ENCODE measurements at regions not wholly inside any gene's neighbourhood (a gene's known extent, or its start where the extent isn't known, plus 50 kb on each side); places are given as distances from the start of the nearest gene placed in this dataset.
"Not testable (repeated sequence)": the region's sequence is repeated elsewhere in the genome, so short reads cannot be mapped to it uniquely, and the experiment has no call there.

GRCh38 chr15:100771746-100772145, 107.9 kb upstream of the ALDH1A3 start:
- no peaks in the 10 kb centered on the region for H3K27me3 ChIP-seq (ENCODE audit: low read length)
- H3K9me3 ChIP-seq (ENCODE audit: low read length), result no peaks in the 10 kb centered on the region
- H4K20me1 ChIP-seq (ENCODE audit: insufficient read depth, low read depth, low read length), result no peaks in the 10 kb centered on the region
- no peak overlapping the region for H3K27ac ChIP-seq (ENCODE audit: low read length)
- DNase-seq, result no peak
- H3K36me3 ChIP-seq (ENCODE audit: insufficient read depth, low read length), result no peaks in the 10 kb centered on the region
- no peak overlapping the region for H3K4me3 ChIP-seq (ENCODE audit: low read length)
- no peaks in the 10 kb centered on the region for H3K9me2 ChIP-seq (replicated peaks; ENCODE audit: insufficient read depth, low read length)
- no peak overlapping the region for H3K4me2 ChIP-seq (ENCODE audit: low read depth, low read length, poor library complexity, severe bottlenecking)
- H3K4me1 ChIP-seq (ENCODE audit: low read length), result no peaks in the 10 kb centered on the region
- H3K9ac ChIP-seq (ENCODE audit: low read length), result no peak overlapping the region
- no peak overlapping the region for H2AFZ ChIP-seq (ENCODE audit: low read length)
- no peaks in the 10 kb centered on the region for H3K79me2 ChIP-seq (ENCODE audit: low read length)

- Histone ChIP-seq H3K4me3 (ENCODE audit: low read length) (no peak overlapping the region), H4K20me1 (ENCODE audit: insufficient read depth, low read depth, low read length) (no peaks in the 10 kb centered on the region), H3K27me3 (ENCODE audit: low read length) (no peaks in the 10 kb centered on the region), H2AFZ (ENCODE audit: low read length) (no peak overlapping the region), H3K79me2 (ENCODE audit: low read length) (no peaks in the 10 kb centered on the region), H3K9me2 (replicated peaks; ENCODE audit: insufficient read depth, low read length) (no peaks in the 10 kb centered on the region), H3K9me3 (ENCODE audit: low read length) (no peaks in the 10 kb centered on the region), H3K4me1 (ENCODE audit: low read length) (no peaks in the 10 kb centered on the region), H3K4me2 (ENCODE audit: low read depth, low read length, poor library complexity, severe bottlenecking) (no peak overlapping the region), H3K9ac (ENCODE audit: low read length) (no peak overlapping the region), H3K27ac (ENCODE audit: low read length) (no peak overlapping the region), H3K36me3 (ENCODE audit: insufficient read depth, low read length) (no peaks in the 10 kb centered on the region)
- DNase-seq, result no peak
These were observed 107.2 kb upstream of the ALDH1A3 start for GRCh38 chr15:100772478-100772877.

GRCh38 chr15:100772892-100773520, 106.6 kb upstream of the ALDH1A3 start:
- Histone ChIP-seq H3K36me3 (ENCODE audit: insufficient read depth, low read length) (no peaks in the 10 kb centered on the region), H3K4me3 (ENCODE audit: low read length) (no peak overlapping the region), H3K4me2 (ENCODE audit: low read depth, low read length, poor library complexity, severe bottlenecking) (no peak overlapping the region), H3K9me3 (ENCODE audit: low read length) (no peaks in the 10 kb centered on the region), H2AFZ (ENCODE audit: low read length) (no peak overlapping the region), H3K79me2 (ENCODE audit: low read length) (no peaks in the 10 kb centered on the region), H3K9me2 (replicated peaks; ENCODE audit: insufficient read depth, low read length) (no peaks in the 10 kb centered on the region), H3K27me3 (ENCODE audit: low read length) (no peaks in the 10 kb centered on the region), H3K9ac (ENCODE audit: low read length) (no peak overlapping the region), H3K4me1 (ENCODE audit: low read length) (no peaks in the 10 kb centered on the region), H4K20me1 (ENCODE audit: insufficient read depth, low read depth, low read length) (no peaks in the 10 kb centered on the region), H3K27ac (ENCODE audit: low read length) (no peak overlapping the region)
- no peak for DNase-seq

- H3K9ac ChIP-seq (ENCODE audit: low read length); H3K4me2 ChIP-seq (ENCODE audit: low read depth, low read length, poor library complexity, severe bottlenecking); DNase-seq; H2AFZ ChIP-seq (ENCODE audit: low read length); H3K9me3 ChIP-seq (ENCODE audit: low read length); H3K4me1 ChIP-seq (ENCODE audit: low read length); H3K36me3 ChIP-seq (ENCODE audit: insufficient read depth, low read length); H3K79me2 ChIP-seq (ENCODE audit: low read length); H3K27me3 ChIP-seq (ENCODE audit: low read length); H3K9me2 ChIP-seq (replicated peaks; ENCODE audit: insufficient read depth, low read length); H3K4me3 ChIP-seq (ENCODE audit: low read length); H4K20me1 ChIP-seq (ENCODE audit: insufficient read depth, low read depth, low read length); H3K27ac ChIP-seq (ENCODE audit: low read length): not testable (repeated sequence)
These were observed 105.6 kb upstream of the ALDH1A3 start for GRCh38 chr15:100774044-100774443.

- no peak overlapping the region for H3K4me2 ChIP-seq (ENCODE audit: low read depth, low read length, poor library complexity, severe bottlenecking)
- no peak overlapping the region for H3K9ac ChIP-seq (ENCODE audit: low read length)
- no peaks in the 10 kb centered on the region for H3K36me3 ChIP-seq (ENCODE audit: insufficient read depth, low read length)
- H3K4me1 ChIP-seq (ENCODE audit: low read length), result no peaks in the 10 kb centered on the region
- H3K79me2 ChIP-seq (ENCODE audit: low read length), result no peaks in the 10 kb centered on the region
- H4K20me1 ChIP-seq (ENCODE audit: insufficient read depth, low read depth, low read length), result no peaks in the 10 kb centered on the region
- no peak overlapping the region for H2AFZ ChIP-seq (ENCODE audit: low read length)
- H3K27ac ChIP-seq (ENCODE audit: low read length), result no peak overlapping the region
- H3K27me3 ChIP-seq (ENCODE audit: low read length), result no peaks in the 10 kb centered on the region
- H3K9me3 ChIP-seq (ENCODE audit: low read length), result no peaks in the 10 kb centered on the region
- no peak for DNase-seq
- no peak overlapping the region for H3K4me3 ChIP-seq (ENCODE audit: low read length)
- H3K9me2 ChIP-seq (replicated peaks; ENCODE audit: insufficient read depth, low read length), result no peaks in the 10 kb centered on the region
These were observed 103.9 kb upstream of the ALDH1A3 start for GRCh38 chr15:100775581-100776185.

GRCh38 chr15:100777821-100778220, 101.8 kb upstream of the ALDH1A3 start:
- no peak overlapping the region for H2AFZ ChIP-seq (ENCODE audit: low read length)
- no peaks in the 10 kb centered on the region for H3K9me2 ChIP-seq (replicated peaks; ENCODE audit: insufficient read depth, low read length)
- H3K9me3 ChIP-seq (ENCODE audit: low read length), result no peaks in the 10 kb centered on the region
- H3K4me3 ChIP-seq (ENCODE audit: low read length), result no peak overlapping the region
- H3K36me3 ChIP-seq (ENCODE audit: insufficient read depth, low read length), result no peaks in the 10 kb centered on the region
- H3K27ac ChIP-seq (ENCODE audit: low read length), result no peak overlapping the region
- no peaks in the 10 kb centered on the region for H3K4me1 ChIP-seq (ENCODE audit: low read length)
- no peak overlapping the region for H3K4me2 ChIP-seq (ENCODE audit: low read depth, low read length, poor library complexity, severe bottlenecking)
- H3K79me2 ChIP-seq (ENCODE audit: low read length), result no peaks in the 10 kb centered on the region
- DNase-seq, result no peak
- no peaks in the 10 kb centered on the region for H3K27me3 ChIP-seq (ENCODE audit: low read length)
- no peak overlapping the region for H3K9ac ChIP-seq (ENCODE audit: low read length)
- H4K20me1 ChIP-seq (ENCODE audit: insufficient read depth, low read depth, low read length), result no peaks in the 10 kb centered on the region

- no peaks in the 10 kb centered on the region for H3K79me2 ChIP-seq (ENCODE audit: low read length)
- H3K9me2 ChIP-seq (replicated peaks; ENCODE audit: insufficient read depth, low read length), result no peaks in the 10 kb centered on the region
- no peak overlapping the region for H3K4me2 ChIP-seq (ENCODE audit: low read depth, low read length, poor library complexity, severe bottlenecking)
- H3K36me3 ChIP-seq (ENCODE audit: insufficient read depth, low read length), result no peaks in the 10 kb centered on the region
- no peaks in the 10 kb centered on the region for H3K9me3 ChIP-seq (ENCODE audit: low read length)
- H4K20me1 ChIP-seq (ENCODE audit: insufficient read depth, low read depth, low read length), result no peaks in the 10 kb centered on the region
- H3K27ac ChIP-seq (ENCODE audit: low read length), result no peak overlapping the region
- H3K27me3 ChIP-seq (ENCODE audit: low read length), result no peaks in the 10 kb centered on the region
- no peak overlapping the region for H2AFZ ChIP-seq (ENCODE audit: low read length)
- no peak for DNase-seq
- H3K9ac ChIP-seq (ENCODE audit: low read length), result no peak overlapping the region
- no peaks in the 10 kb centered on the region for H3K4me1 ChIP-seq (ENCODE audit: low read length)
- no peak overlapping the region for H3K4me3 ChIP-seq (ENCODE audit: low read length)
These were observed 100.8 kb upstream of the ALDH1A3 start for GRCh38 chr15:100778831-100779288.

- H3K9me2 ChIP-seq (replicated peaks; ENCODE audit: insufficient read depth, low read length), result no peaks in the 10 kb centered on the region
- no peak for DNase-seq
These were observed 100.1 kb upstream of the ALDH1A3 start for GRCh38 chr15:100779331-100780207.

More at GRCh38 chr15:100779331-100780207, 100.1 kb upstream of the ALDH1A3 start:
- Histone ChIP-seq H3K4me3 (ENCODE audit: low read length) (no peak overlapping the region), H3K4me1 (ENCODE audit: low read length) (no peaks in the 10 kb centered on the region), H2AFZ (ENCODE audit: low read length) (no peak overlapping the region), H3K36me3 (ENCODE audit: insufficient read depth, low read length) (no peaks in the 10 kb centered on the region), H3K27me3 (ENCODE audit: low read length) (no peaks in the 10 kb centered on the region), H3K9me3 (ENCODE audit: low read length) (no peaks in the 10 kb centered on the region), H3K27ac (ENCODE audit: low read length) (no peak overlapping the region), H3K4me2 (ENCODE audit: low read depth, low read length, poor library complexity, severe bottlenecking) (no peak overlapping the region), H3K79me2 (ENCODE audit: low read length) (no peaks in the 10 kb centered on the region), H4K20me1 (ENCODE audit: insufficient read depth, low read depth, low read length) (no peaks in the 10 kb centered on the region), H3K9ac (ENCODE audit: low read length) (no peak overlapping the region)

All from Karpas-422 (cell line).